Activated naive CD8-positive, alpha-beta T cell treated with anti-CD3 and anti-CD28 coated beads, Interleukin-2, amount 10 ng/mL, durations not matched to agents 7 days and 5 days (primary cell): ENCODE measurements at regions not wholly inside any gene's neighbourhood (a gene's known extent, or its start where the extent isn't known, plus 50 kb on each side); places are given as distances from the start of the nearest gene placed in this dataset.
A peak's percentile ranks its signal among the peaks of the same experiment; 100 is the strongest.

ENCODE experiments used
- ATAC-seq: fragments of 150-1000 bp; cut with Tn5 transposase; one replicate; pipeline ENCODE4 v1.10.0; 2021; ENCODE audit warnings: low read depth, moderate library complexity
- POLR2A ChIA-PET: fragments of 350-600 bp; sonication (Branson Sonifier 250); formaldehyde crosslinking; loops from one replicate; lab custom pipeline; 2021; ENCODE audit warnings: antibody characterized with exemption; lab: Charles Lee
- DNase-seq: peaks from one replicate; pipeline ENCODE4 v3.0.0; 2021
- H3K27ac Mint-ChIP-seq: one replicate; pipeline ENCODE4 v1.8.0; 2022; ENCODE audit warnings: mild to moderate bottlenecking, mixed read lengths
- H3K27me3 Mint-ChIP-seq: one replicate; pipeline ENCODE4 v1.8.0; 2022; ENCODE audit warnings: mild to moderate bottlenecking, moderate library complexity, mixed read lengths
- H3K36me3 Mint-ChIP-seq: one replicate; pipeline ENCODE4 v1.8.0; 2021; ENCODE audit warnings: mild to moderate bottlenecking, mixed read lengths
- H3K4me1 Mint-ChIP-seq: one replicate; pipeline ENCODE4 v1.8.0; 2021; ENCODE audit warnings: mixed read lengths
- H3K4me3 Mint-ChIP-seq: one replicate; pipeline ENCODE4 v1.8.0; 2022; ENCODE audit warnings: mild to moderate bottlenecking, moderate library complexity, mixed read lengths
- H3K9me3 Mint-ChIP-seq: one replicate; pipeline ENCODE4 v1.8.0; 2021; ENCODE audit warnings: mixed read lengths

- no peaks in the 10 kb centered on the region for H3K27me3 Mint-ChIP-seq
- no peaks in the 10 kb centered on the region for H3K4me1 Mint-ChIP-seq
- no peak overlapping the region for H3K27ac Mint-ChIP-seq
- no peaks in the 10 kb centered on the region for H3K36me3 Mint-ChIP-seq
- DNase-seq (no peak), ATAC-seq (no peak)
- no peaks in the 10 kb centered on the region for H3K9me3 Mint-ChIP-seq
- no peak overlapping the region for H3K4me3 Mint-ChIP-seq
- POLR2A ChIA-PET = no interaction called here
Observed at GRCh38 chr16:87072101-87072500, 245.1 kb downstream of the C16orf95 start.

GRCh38 chr16:87074641-87075318 is 242.4 kb downstream of the C16orf95 start:
- no peak overlapping the region for H3K4me3 Mint-ChIP-seq
- no peaks in the 10 kb centered on the region for H3K9me3 Mint-ChIP-seq
- no peaks in the 10 kb centered on the region for H3K27me3 Mint-ChIP-seq
- no peak for DNase-seq
- POLR2A ChIA-PET = no interaction called here
- H3K36me3 Mint-ChIP-seq = no peaks in the 10 kb centered on the region
- no peak overlapping the region for H3K27ac Mint-ChIP-seq
- H3K4me1 Mint-ChIP-seq = no peaks in the 10 kb centered on the region
- no peak for ATAC-seq

- Mint-ChIP-seq H3K27ac (no peak overlapping the region), H3K9me3 (peaks cover 3% of the 10 kb centered on the region), H3K27me3 (no peaks in the 10 kb centered on the region), H3K4me3 (no peak overlapping the region), H3K4me1 (no peaks in the 10 kb centered on the region), H3K36me3 (no peaks in the 10 kb centered on the region)
- no peak for DNase-seq
- no peak for ATAC-seq
- POLR2A ChIA-PET = no interaction called here
Observed at GRCh38 chr16:87075319-87075860, 241.8 kb downstream of the C16orf95 start.

GRCh38 chr16:87076331-87076949 is 240.8 kb downstream of the C16orf95 start:
- no peaks in the 10 kb centered on the region for H3K27me3 Mint-ChIP-seq
- no peak overlapping the region for H3K27ac Mint-ChIP-seq
- H3K9me3 Mint-ChIP-seq = peaks cover 8% of the 10 kb centered on the region
- no peaks in the 10 kb centered on the region for H3K36me3 Mint-ChIP-seq
- ATAC-seq = no peak
- H3K4me1 Mint-ChIP-seq = no peaks in the 10 kb centered on the region
- POLR2A ChIA-PET = no interaction called here
- no peak overlapping the region for H3K4me3 Mint-ChIP-seq
- DNase-seq = no peak

GRCh38 chr16:87076950-87077749 is 240.0 kb downstream of the C16orf95 start:
- H3K27me3 Mint-ChIP-seq = peaks cover under 1% of the 10 kb centered on the region
- H3K27ac Mint-ChIP-seq = no peak overlapping the region
- DNase-seq (peak; percentile 48), ATAC-seq (no peak)
- POLR2A ChIA-PET = no interaction called here
- H3K4me3 Mint-ChIP-seq = no peak overlapping the region
- H3K4me1 Mint-ChIP-seq = no peaks in the 10 kb centered on the region
- H3K36me3 Mint-ChIP-seq = no peaks in the 10 kb centered on the region
- H3K9me3 Mint-ChIP-seq = peaks cover 9% of the 10 kb centered on the region

- Mint-ChIP-seq H3K4me3 (no peak overlapping the region), H3K27ac (no peak overlapping the region), H3K36me3 (no peaks in the 10 kb centered on the region), H3K9me3 (peaks cover 9% of the 10 kb centered on the region), H3K27me3 (peaks cover 2% of the 10 kb centered on the region), H3K4me1 (no peaks in the 10 kb centered on the region)
- DNase-seq (no peak), ATAC-seq (no peak)
- POLR2A ChIA-PET = no interaction called here
Observed at GRCh38 chr16:87077750-87078127, 239.5 kb downstream of the C16orf95 start.

- peaks cover 3% of the 10 kb centered on the region for H3K27me3 Mint-ChIP-seq
- no peak overlapping the region for H3K4me3 Mint-ChIP-seq
- ATAC-seq (no peak), DNase-seq (no peak)
- no peaks in the 10 kb centered on the region for H3K4me1 Mint-ChIP-seq
- no peaks in the 10 kb centered on the region for H3K36me3 Mint-ChIP-seq
- H3K27ac Mint-ChIP-seq = no peak overlapping the region
- POLR2A ChIA-PET = no interaction called here
- H3K9me3 Mint-ChIP-seq = peaks cover 13% of the 10 kb centered on the region
Observed at GRCh38 chr16:87080571-87081167, 236.5 kb downstream of the C16orf95 start.

- Mint-ChIP-seq H3K27ac (no peak overlapping the region), H3K27me3 (peaks cover 3% of the 10 kb centered on the region), H3K4me3 (no peak overlapping the region), H3K9me3 (peaks cover 10% of the 10 kb centered on the region), H3K4me1 (no peaks in the 10 kb centered on the region), H3K36me3 (no peaks in the 10 kb centered on the region)
- DNase-seq (no peak), ATAC-seq (no peak)
- POLR2A ChIA-PET = no interaction called here
Observed at GRCh38 chr16:87085441-87085840, 231.8 kb downstream of the C16orf95 start.

- peaks cover 6% of the 10 kb centered on the region for H3K9me3 Mint-ChIP-seq
- POLR2A ChIA-PET = no interaction called here
- H3K36me3 Mint-ChIP-seq = no peaks in the 10 kb centered on the region
- H3K27me3 Mint-ChIP-seq = peaks cover 3% of the 10 kb centered on the region
- no peak for ATAC-seq
- no peak for DNase-seq
- H3K27ac Mint-ChIP-seq = no peak overlapping the region
- no peaks in the 10 kb centered on the region for H3K4me1 Mint-ChIP-seq
- no peak overlapping the region for H3K4me3 Mint-ChIP-seq
Observed at GRCh38 chr16:87086156-87086555, 231.0 kb downstream of the C16orf95 start.

GRCh38 chr16:87086575-87086974 is 230.6 kb downstream of the C16orf95 start:
- H3K27me3 Mint-ChIP-seq = peaks cover 3% of the 10 kb centered on the region
- H3K4me1 Mint-ChIP-seq = no peaks in the 10 kb centered on the region
- H3K9me3 Mint-ChIP-seq = peaks cover 4% of the 10 kb centered on the region
- no peak overlapping the region for H3K27ac Mint-ChIP-seq
- ATAC-seq (no peak), DNase-seq (no peak)
- POLR2A ChIA-PET = no interaction called here
- no peaks in the 10 kb centered on the region for H3K36me3 Mint-ChIP-seq
- no peak overlapping the region for H3K4me3 Mint-ChIP-seq

GRCh38 chr16:87092958-87093357 is 224.2 kb downstream of the C16orf95 start:
- Mint-ChIP-seq H3K4me1 (no peaks in the 10 kb centered on the region), H3K9me3 (no peaks in the 10 kb centered on the region), H3K27me3 (no peaks in the 10 kb centered on the region), H3K36me3 (no peaks in the 10 kb centered on the region), H3K4me3 (no peak overlapping the region), H3K27ac (no peak overlapping the region)
- ATAC-seq (no peak), DNase-seq (no peak)
- POLR2A ChIA-PET = no interaction called here

GRCh38 chr16:87093804-87094555 is 223.2 kb downstream of the C16orf95 start:
- Mint-ChIP-seq H3K9me3 (no peaks in the 10 kb centered on the region), H3K27me3 (no peaks in the 10 kb centered on the region), H3K4me1 (no peaks in the 10 kb centered on the region), H3K27ac (no peak overlapping the region), H3K4me3 (no peak overlapping the region), H3K36me3 (no peaks in the 10 kb centered on the region)
- DNase-seq (no peak), ATAC-seq (no peak)
- POLR2A ChIA-PET = no interaction called here

- Mint-ChIP-seq H3K27me3 (no peaks in the 10 kb centered on the region), H3K4me1 (no peaks in the 10 kb centered on the region), H3K36me3 (no peaks in the 10 kb centered on the region), H3K4me3 (no peak overlapping the region), H3K27ac (no peak overlapping the region), H3K9me3 (no peaks in the 10 kb centered on the region)
- POLR2A ChIA-PET = no interaction called here
- DNase-seq = no peak
- ATAC-seq = no peak
Observed at GRCh38 chr16:87094556-87094865, 222.7 kb downstream of the C16orf95 start.
